SK-N-SH (cell line): ENCODE measurements at regions not wholly inside any gene's neighbourhood (a gene's known extent, or its start where the extent isn't known, plus 50 kb on each side); places are given as distances from the start of the nearest gene placed in this dataset.

Experiments used
- NRF1 ChIP-seq: IDR thresholded peaks from 2 replicates; pipeline ENCODE4 v1.6.1; 2012; ENCODE audit warnings: low read depth, mild to moderate bottlenecking, low read length
- RFX5 ChIP-seq: IDR thresholded peaks from 2 replicates; pipeline ENCODE4 v1.6.1; 2012; ENCODE audit warnings: mild to moderate bottlenecking, improper control_type of control experiment, low read length
- TEAD4 ChIP-seq: IDR thresholded peaks from 2 replicates; pipeline ENCODE4 v1.4.0; 2012; ENCODE audit warnings: mild to moderate bottlenecking, borderline replicate concordance; ENCODE audit not compliant: insufficient read depth
- TF ChIP-seq, protein P1 (sequence below): fragments of 200-600 bp; sonication (generic); IDR thresholded peaks from 2 replicates; pipeline ENCODE4 v1.6.1; 2017; ENCODE audit warnings: antibody characterized with exemption, mild to moderate bottlenecking, moderate library complexity
- TF ChIP-seq, protein P2 (sequence below): IDR thresholded peaks from 2 replicates; pipeline ENCODE4 v1.6.1; 2012; ENCODE audit warnings: mild to moderate bottlenecking, low read depth, low read length, moderate library complexity

DNA sequence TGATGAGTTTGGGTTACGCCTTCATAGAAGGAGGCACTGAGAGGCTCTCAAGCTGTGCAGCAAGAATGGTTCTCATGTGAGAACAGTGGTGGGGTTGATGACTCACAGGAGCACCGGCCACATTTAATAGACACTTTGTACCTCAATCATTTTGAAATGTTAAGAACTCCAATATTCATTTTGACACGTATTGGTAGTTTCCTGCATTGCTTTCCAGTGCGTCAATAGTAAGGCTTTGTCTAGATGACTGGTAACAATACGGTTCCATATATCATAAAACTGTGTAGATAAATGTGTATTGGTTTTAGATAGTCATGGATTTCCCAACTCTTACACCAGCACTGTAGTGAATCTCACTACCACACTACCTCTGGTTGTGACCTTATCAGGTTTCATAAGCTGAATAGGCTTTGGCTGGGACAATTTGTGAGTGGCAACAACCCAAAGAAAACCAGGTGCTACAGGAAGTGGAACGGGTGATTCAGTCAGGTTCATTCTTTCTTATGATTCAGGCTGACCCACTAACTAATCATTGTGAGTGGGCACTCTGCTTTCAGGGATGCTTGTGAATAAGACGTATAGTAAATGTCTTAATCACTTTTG lies 362.6 kb downstream of the KLF5 start:
- TF ChIP-seq, protein P1, sequence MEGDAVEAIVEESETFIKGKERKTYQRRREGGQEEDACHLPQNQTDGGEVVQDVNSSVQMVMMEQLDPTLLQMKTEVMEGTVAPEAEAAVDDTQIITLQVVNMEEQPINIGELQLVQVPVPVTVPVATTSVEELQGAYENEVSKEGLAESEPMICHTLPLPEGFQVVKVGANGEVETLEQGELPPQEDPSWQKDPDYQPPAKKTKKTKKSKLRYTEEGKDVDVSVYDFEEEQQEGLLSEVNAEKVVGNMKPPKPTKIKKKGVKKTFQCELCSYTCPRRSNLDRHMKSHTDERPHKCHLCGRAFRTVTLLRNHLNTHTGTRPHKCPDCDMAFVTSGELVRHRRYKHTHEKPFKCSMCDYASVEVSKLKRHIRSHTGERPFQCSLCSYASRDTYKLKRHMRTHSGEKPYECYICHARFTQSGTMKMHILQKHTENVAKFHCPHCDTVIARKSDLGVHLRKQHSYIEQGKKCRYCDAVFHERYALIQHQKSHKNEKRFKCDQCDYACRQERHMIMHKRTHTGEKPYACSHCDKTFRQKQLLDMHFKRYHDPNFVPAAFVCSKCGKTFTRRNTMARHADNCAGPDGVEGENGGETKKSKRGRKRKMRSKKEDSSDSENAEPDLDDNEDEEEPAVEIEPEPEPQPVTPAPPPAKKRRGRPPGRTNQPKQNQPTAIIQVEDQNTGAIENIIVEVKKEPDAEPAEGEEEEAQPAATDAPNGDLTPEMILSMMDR, result no peak
- TF ChIP-seq, protein P2, sequence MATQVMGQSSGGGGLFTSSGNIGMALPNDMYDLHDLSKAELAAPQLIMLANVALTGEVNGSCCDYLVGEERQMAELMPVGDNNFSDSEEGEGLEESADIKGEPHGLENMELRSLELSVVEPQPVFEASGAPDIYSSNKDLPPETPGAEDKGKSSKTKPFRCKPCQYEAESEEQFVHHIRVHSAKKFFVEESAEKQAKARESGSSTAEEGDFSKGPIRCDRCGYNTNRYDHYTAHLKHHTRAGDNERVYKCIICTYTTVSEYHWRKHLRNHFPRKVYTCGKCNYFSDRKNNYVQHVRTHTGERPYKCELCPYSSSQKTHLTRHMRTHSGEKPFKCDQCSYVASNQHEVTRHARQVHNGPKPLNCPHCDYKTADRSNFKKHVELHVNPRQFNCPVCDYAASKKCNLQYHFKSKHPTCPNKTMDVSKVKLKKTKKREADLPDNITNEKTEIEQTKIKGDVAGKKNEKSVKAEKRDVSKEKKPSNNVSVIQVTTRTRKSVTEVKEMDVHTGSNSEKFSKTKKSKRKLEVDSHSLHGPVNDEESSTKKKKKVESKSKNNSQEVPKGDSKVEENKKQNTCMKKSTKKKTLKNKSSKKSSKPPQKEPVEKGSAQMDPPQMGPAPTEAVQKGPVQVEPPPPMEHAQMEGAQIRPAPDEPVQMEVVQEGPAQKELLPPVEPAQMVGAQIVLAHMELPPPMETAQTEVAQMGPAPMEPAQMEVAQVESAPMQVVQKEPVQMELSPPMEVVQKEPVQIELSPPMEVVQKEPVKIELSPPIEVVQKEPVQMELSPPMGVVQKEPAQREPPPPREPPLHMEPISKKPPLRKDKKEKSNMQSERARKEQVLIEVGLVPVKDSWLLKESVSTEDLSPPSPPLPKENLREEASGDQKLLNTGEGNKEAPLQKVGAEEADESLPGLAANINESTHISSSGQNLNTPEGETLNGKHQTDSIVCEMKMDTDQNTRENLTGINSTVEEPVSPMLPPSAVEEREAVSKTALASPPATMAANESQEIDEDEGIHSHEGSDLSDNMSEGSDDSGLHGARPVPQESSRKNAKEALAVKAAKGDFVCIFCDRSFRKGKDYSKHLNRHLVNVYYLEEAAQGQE, result no peak
- TF ChIP-seq RFX5 (no peak), NRF1 (no peak), TEAD4 (no peak)
